Stimulated activated CD4-positive, alpha-beta T cell treated with anti-CD3 and anti-CD28 coated beads, Interleukin-15, amount 100 ng/mL, for 24 hours (primary cell): ENCODE measurements at regions not wholly inside any gene's neighbourhood (a gene's known extent, or its start where the extent isn't known, plus 50 kb on each side); places are given as distances from the start of the nearest gene placed in this dataset.

Experiments used
- DNase-seq: peaks from one replicate; pipeline ENCODE4 v3.0.0-alpha.2; 2020

GRCh38 chr6:133187657-133188453, 53.3 kb upstream of the EYA4 start:
- DNase-seq = no peak

DNA sequence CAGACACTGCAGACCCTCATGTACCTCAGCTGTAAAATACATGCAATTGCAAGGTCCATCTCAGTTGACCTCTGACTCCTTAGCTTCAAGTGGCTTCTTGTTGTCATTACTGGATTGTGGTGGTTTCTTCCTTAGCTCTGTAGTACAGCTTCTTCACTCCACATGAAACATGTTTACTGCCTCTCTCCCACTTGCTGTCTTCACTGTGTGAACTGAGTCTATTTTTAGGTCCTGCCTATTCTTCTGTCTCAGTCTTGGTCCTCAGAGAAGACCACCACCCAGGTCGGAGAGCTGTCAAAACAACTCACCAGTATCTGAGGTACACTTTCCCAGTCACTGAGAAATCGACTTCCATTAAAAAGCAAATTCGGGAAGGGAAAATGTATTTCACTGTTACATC, 50.2 kb upstream of the EYA4 start:
- DNase-seq = no peak

DNA sequence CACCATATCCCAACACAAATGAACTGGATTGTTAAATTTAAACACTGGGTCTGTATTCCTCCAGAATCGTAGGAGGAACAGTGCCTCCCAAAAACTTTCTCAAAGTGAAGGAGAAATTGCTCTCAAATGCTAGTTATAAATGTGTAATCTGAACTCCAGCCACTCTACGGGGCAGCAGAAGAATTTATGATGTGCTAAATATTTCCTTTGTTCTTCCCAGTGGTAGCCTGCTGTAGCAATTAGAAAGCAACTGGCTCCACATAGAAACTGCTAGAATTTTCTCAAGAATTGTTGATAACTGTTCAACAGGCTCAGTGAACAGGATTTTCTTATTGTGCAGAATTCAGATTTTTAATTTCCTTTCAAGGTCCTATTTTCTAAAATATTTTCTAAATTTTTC, 49.8 kb upstream of the EYA4 start:
- no peak for DNase-seq
